ENCODE measurements at regions not wholly inside any gene's neighbourhood (a gene's known extent, or its start where the extent isn't known, plus 50 kb on each side); places are given as distances from the start of the nearest gene placed in this dataset.

GRCh38 chr3:187903697-187904096, 158.4 kb upstream of the BCL6 start:
- DNase-seq = no peak

DNA sequence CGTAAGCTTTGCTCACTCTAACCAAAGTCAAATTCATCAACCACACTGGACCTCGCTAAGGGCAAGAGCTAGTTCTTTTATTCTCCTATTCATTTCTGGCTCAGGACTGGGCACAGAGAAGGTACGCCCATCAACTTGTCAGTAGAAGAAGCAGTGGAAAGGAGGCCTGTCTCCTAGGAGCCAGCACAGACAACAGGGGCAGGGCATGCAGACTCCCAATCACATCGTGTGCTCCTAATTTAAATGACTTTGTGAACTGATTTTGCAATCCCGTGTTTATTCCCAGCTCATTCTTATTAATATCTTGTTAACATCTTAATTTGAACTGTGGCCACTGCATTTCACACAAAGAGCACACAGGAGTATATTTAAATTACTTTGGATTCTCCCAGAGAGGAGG, 161.1 kb upstream of the BCL6 start:
- DNase-seq = no peak

- DNase-seq = no peak
Observed at GRCh38 chr3:187906920-187907319, 161.7 kb upstream of the BCL6 start.

DNA sequence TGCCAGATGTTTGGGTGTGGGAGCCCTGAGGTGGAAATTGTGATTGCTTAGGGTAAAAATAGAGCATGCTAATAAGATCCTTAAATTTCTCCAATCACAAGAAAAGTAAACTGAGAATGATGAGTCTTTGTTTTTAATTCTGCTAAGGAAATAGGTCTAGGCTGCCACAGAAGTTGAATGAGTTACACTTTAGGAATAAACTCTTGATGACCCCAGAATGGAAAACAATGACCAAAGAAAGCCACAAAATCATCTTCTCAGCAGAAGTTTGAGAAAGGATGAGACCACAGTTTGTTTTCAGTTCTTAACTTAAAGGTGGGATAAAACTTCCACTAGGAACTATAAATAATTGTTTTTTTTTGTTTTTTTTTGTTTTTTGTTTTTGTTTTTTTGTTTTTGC, 164.6 kb upstream of the BCL6 start:
- DNase-seq = no peak

- DNase-seq = no peak
Observed at GRCh38 chr3:187912007-187912406, 166.7 kb upstream of the BCL6 start.

DNA sequence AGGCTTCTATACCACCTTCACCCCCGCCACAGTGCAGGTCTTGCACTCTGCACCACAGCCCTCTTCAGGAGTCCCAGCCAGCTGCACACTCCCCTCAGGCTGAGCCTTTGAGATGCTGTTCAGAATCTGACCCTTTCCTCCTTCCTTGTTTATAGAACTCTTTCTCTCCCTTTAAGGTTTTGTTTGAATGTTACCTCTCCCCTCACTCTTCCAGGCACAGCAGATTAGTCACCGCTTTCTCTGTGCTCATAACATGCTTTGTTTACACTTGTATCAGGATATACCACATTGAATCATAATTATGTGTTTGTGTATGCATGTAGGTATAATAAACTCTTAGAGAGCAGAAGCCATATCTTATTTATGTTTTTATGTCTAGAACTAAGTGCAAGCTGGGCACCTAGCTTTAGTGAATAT, 168.4 kb upstream of the BCL6 start:
- DNase-seq = no peak

- DNase-seq = no peak
Observed at GRCh38 chr3:187914231-187914630, 169.0 kb upstream of the BCL6 start.

DNA sequence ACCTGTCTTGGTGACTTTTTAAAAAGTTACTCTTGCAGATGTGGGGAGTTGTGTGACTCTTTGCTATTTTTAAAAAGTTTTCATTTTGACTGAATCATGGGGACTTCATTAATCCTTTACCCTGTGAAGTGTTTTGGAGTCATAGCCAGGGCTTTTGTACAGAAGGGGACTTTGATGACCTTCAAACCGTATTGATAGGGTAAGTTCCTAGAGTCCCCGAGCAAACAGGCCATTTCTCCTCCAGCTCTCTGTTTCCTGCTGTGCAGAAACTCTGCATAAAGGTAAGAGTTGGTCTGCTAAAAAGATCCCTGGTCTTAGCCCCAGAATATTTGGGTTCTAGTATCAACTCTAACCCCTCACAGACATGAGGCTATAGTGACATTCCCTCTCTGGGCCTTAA, 170.8 kb upstream of the BCL6 start:
- no peak for DNase-seq

- no peak for DNase-seq
Observed at GRCh38 chr3:187918081-187918644, 172.9 kb upstream of the BCL6 start.

- peak; percentile 48 for DNase-seq
Observed at GRCh38 chr3:187919048-187919447, 173.8 kb upstream of the BCL6 start.

DNA sequence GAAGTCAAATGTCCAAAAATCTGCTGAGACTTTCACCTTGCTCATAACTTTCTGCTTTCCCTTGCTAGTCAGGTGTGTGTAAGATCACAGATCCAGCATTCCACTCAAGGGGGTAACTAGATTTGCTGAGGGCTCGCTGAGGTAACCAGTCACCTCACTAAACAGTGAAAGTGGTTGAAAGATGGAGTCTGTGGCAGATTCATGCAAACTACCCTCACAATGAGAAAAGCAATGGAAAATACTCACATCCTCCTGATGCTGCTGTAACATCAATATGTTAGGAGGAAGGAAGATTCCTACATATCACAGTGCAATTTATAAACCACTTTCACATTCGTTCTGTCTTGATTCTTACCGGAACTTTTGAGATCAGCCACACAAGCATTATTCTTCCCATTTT, 174.3 kb upstream of the BCL6 start:
- DNase-seq = no peak

- DNase-seq = no peak
Observed at GRCh38 chr3:187920030-187920429, 174.8 kb upstream of the BCL6 start.

DNA sequence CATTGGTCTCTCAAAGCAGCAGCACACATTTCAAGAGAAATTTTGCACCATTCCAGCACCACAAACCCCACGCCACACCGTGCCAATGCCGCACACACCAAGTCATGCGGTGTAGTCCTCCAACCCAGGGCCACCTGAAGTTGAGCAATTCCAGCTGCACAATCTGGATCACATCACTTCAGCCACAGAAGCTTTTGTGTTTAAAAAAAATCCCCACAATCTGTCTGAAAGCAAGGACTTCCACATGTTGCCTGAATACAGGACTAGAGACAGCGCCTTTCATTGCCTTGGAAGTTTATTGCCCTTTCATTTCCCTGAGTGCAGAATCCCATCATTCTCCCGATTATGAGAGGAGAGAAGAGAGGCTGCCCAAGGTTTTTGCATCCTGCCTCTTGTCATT, 175.6 kb upstream of the BCL6 start:
- no peak for DNase-seq

DNA sequence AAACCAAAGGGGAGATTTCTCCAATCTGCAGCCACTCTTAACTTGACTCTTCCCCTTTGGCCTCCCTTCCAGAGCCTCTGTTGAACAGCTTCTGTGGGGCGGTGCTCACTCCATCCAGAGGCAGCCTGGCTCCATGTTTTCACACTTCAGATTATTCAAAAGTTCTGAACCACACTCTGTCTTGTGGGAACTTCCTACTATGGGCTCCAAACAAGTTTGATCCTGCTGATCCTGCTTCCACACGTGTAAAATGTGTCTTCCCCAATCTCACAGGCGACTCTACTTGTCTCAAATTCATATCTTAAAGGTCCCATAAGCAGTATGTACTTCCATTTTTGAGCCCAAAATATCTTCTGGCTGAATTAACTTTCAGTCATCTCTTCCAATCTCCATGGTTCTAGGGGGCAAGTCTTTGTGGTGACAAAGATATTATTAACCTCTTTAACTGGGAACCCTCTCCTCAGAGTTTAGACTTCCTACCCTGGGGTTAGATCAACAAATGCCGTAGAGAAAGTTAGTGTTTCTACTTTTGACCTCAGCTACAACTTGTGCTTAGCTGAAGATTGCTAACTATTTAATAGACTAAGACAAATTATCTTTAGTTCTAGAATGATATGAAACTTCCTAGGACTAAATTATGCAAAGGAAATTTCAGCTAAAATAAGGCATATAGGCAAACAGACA, 176.3 kb upstream of the BCL6 start:
- no peak for DNase-seq

DNA sequence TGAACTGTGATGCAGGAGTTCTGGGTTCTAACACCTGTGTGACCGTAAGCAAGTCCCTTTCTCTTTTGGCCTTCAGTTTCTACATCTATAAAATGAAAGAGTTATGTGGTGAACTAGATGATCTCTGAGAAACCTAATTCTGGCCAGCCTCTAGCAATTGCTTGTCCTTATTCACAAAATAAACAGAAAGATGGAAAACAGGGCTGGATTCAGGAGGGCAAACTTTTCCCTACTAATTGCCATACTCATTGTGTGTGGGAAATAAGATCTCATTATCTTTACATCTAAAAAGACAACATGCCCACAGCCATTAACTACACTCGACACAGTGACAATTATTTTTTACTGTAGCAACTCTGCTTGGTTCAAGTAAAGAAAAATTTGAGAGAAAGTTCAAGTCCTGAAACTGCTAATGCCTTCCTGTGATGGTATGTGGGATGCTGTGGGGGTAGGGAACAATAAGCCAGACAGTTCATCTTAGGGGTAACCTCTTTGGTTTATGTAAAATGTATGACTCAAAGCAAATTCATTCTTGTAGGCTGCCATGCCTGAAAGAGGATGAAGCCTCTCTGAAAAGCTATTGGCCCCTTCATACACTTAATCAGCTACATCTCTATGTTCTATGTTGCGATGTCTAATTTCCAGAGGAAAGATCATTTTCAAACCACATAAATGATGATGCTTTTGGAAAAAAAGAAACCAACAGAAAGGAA, 177.6 kb upstream of the BCL6 start:
- DNase-seq = peak; percentile 27

DNA sequence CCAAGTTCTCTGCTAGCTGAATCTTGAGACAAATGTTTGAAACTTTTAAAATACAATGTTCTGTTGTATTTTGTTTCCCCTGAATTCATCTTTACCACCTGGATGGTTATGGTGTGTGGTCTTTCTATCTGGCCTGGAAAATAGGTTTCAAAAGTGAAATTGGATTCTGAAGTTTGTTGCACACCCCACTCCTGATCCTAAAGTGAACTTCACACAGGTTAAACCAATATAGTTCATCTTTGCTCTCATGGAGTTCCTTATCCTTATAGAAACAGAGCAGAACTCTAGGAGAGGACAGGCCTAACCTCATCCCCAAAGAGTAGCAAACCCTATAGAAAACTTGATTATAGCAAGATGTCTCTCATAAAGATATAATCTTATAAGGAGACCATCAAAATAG, 179.4 kb upstream of the BCL6 start:
- DNase-seq = no peak

DNA sequence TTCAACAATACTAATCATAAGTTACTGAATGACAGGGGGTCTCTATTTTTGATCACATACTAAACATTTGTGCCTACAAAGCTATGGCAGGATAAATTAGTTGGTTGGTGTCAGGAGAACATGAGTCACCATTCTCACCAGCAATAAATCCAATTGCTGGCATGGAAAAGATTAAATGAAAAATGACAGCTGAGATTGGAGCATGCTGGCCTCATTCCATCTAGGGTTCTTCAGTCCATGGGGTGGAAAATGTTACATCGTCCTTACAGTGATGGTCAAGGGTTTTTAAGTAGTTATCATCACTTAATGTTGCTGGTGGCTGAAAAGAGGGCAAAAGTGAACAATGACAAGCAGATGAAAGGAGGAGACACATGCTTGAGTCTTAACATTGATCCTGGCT, 180.1 kb upstream of the BCL6 start:
- DNase-seq = no peak

DNA sequence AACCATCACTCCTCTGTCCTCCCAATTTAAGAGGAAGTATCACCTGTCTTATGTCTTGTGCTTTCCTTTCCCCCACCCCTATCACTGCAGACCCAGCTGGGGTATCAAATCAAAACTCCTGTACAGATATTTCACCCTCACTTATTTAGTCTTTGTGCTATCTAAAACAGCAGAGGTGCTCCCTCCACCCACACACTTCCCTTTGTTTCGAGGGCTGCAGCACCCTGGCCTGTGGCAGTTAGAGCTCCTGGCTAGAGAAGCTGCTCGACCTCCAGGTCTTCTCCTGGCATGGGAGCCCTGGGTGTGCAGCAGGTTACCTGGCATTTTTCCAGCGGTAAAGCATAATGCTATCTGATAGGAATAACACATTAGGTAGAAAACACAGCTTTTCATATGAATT, 181.4 kb upstream of the BCL6 start:
- DNase-seq = no peak

DNA sequence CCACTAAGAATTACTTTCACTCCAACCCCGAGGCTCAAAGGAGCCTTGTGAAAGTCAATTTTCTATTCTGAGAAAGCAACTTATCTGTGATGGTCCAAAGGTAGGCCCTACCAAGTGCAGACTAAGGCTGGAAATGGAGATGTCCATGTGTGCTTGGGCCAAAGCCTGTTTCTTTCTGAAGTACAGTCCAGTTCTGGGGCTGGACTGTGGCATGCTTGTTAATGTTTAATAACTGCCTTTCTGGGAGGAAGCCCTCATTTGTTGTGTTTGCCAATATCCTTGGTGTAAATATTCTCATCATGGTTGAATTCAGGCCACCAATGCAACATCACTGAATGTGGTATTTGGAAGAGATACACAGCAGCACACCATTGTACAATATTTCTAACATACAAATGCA, 182.3 kb upstream of the BCL6 start:
- DNase-seq = no peak

- peak; percentile 21 for DNase-seq
Observed at GRCh38 chr3:187929112-187929816, 184.0 kb upstream of the BCL6 start.

- no peak for DNase-seq
Observed at GRCh38 chr3:187930021-187930420, 184.8 kb upstream of the BCL6 start.

DNA sequence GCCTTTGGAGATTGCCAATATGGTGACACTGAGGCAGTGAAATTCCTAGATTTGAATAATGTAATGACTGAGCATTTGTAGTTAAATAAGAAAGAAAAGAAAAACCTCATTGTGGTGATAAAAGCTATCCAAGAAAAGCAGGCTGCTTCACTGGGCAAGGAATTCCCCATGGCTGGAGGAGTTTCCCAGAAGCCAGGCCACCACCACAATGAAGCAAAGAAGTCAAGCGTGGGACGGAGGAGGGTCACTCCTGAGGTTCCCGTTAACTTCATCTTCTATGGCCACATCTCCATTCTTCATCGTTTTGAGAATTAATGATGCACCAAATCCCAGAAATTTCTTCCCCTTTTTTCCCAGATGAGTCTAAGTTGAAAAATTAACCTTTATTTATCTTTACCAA, 185.8 kb upstream of the BCL6 start:
- no peak for DNase-seq

DNA sequence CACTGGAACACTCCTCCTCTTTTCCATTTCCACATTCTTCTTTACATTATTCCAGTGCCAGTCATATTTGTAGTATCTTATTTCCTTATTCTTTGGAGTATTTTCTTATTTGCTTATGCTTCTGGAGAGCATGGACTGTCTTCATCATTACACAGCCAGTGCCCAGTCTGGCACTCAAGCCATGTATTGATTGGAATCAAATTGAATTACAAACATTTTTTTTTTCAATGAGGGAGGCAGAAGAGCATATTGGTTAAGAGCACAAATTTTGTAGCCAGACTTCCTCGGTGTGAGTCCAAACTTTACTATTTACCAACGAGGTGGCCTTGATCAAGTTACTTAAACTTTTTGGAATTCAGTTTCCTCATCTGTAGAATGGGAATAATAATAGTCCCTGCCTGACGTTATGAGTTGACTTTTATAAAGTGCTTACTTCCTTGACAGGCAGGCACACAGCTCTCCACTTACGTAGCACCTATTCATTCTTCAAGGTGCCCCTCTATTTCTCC, 186.6 kb upstream of the BCL6 start:
- DNase-seq = no peak

- no peak for DNase-seq
Observed at GRCh38 chr3:187932530-187932929, 187.3 kb upstream of the BCL6 start.
